LNCaP clone FGC (cell line): ENCODE measurements at regions not wholly inside any gene's neighbourhood (a gene's known extent, or its start where the extent isn't known, plus 50 kb on each side); places are given as distances from the start of the nearest gene placed in this dataset.

Experiments used
- DNase-seq: peaks from one replicate; pipeline ENCODE4 v3.0.0-alpha.2; 2011; ENCODE audit warnings: low read depth
- H3K4me3 ChIP-seq: 2 replicates; pipeline ENCODE4 v1.5.1; 2011; ENCODE audit warnings: mild to moderate bottlenecking, low read depth, low read length, control low read depth
- TF ChIP-seq, protein P1 (sequence below): IDR thresholded peaks from 2 replicates; pipeline ENCODE4 v1.5.1; 2012; ENCODE audit warnings: mild to moderate bottlenecking; ENCODE audit not compliant: control insufficient read depth, insufficient read depth; ENCODE audit errors: extremely low read depth

DNA sequence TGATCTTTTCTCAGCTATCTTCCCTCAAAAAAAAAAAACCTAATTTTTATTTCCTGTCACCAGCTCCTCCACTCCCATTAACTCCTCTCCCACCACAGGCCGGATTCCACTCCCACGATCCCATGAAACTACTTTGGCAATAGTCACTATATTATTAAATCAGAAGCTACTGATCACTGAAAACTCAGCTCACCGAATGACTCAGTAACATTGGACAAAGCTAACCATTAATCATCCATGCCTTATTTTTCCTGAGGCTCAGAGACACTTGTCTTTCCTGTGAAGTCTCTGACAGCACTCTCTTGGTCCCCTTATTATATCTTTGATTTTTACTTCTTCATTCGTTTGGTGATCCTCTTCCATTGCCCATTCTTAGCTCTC, 260.2 kb downstream of the CGGBP1 start:
- H3K4me3 ChIP-seq = no peak overlapping the region
- DNase-seq = no peak
- TF ChIP-seq, protein P1, sequence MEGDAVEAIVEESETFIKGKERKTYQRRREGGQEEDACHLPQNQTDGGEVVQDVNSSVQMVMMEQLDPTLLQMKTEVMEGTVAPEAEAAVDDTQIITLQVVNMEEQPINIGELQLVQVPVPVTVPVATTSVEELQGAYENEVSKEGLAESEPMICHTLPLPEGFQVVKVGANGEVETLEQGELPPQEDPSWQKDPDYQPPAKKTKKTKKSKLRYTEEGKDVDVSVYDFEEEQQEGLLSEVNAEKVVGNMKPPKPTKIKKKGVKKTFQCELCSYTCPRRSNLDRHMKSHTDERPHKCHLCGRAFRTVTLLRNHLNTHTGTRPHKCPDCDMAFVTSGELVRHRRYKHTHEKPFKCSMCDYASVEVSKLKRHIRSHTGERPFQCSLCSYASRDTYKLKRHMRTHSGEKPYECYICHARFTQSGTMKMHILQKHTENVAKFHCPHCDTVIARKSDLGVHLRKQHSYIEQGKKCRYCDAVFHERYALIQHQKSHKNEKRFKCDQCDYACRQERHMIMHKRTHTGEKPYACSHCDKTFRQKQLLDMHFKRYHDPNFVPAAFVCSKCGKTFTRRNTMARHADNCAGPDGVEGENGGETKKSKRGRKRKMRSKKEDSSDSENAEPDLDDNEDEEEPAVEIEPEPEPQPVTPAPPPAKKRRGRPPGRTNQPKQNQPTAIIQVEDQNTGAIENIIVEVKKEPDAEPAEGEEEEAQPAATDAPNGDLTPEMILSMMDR = no peak

- TF ChIP-seq, protein P1 = no peak
- H3K4me3 ChIP-seq = no peak overlapping the region
- DNase-seq = no peak
Measured at GRCh38 chr3:87797872-87798566, 260.8 kb downstream of the CGGBP1 start.

DNA sequence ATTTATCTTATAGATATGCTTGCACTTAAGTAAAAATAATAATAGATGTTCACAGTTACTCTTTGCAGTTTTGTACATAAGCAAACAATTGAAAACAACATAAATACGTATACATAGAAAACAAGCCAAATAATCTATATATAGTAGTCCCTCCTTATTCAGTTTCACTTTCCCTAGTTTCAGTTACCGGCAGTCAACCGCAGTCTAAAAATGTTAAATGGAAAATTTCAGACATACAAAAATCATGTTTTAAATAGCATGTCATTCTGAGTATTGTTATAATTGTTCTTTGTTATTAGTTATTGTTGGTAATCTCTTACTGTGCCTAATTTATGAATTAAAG, 262.0 kb downstream of the CGGBP1 start:
- no peak overlapping the region for H3K4me3 ChIP-seq
- TF ChIP-seq, protein P1 = no peak
- no peak for DNase-seq

- no peak overlapping the region for H3K4me3 ChIP-seq
- TF ChIP-seq, protein P1 = no peak
- DNase-seq = no peak
Measured at GRCh38 chr3:87796137-87796842, 262.5 kb downstream of the CGGBP1 start.

GRCh38 chr3:87795701-87796100, 263.1 kb downstream of the CGGBP1 start:
- DNase-seq = no peak
- H3K4me3 ChIP-seq = no peak overlapping the region
- TF ChIP-seq, protein P1 = no peak

DNA sequence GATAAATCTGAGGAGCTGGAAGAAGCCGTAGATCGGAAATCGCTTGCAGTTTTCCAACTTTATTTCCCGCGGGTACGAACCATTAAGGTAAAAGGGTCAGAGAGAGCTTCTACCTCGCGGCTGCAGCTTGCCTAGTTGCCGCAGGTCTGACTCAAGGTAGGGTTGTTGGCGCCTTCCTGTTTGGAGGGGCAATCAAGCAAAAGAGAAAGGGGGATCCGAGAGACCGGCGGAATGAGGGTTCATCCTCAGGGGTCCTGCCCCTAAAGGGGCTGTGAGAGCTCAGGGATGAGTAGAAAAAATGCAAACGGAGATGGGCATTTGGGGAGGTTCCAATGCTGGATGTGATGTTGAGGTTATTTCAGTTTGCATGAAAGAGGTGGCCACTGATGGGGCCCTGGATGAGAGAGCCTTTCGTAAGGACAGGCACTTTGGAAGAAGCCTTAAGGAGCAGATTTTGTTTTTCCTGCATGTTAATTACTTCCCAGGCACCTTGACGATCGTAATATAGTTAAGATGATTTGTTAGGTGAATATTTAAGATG, 265.4 kb downstream of the CGGBP1 start:
- TF ChIP-seq, protein P1 = no peak
- no peak overlapping the region for H3K4me3 ChIP-seq
- no peak for DNase-seq
